ENCODE measurements at regions not wholly inside any gene's neighbourhood (a gene's known extent, or its start where the extent isn't known, plus 50 kb on each side); places are given as distances from the start of the nearest gene placed in this dataset.

DNA sequence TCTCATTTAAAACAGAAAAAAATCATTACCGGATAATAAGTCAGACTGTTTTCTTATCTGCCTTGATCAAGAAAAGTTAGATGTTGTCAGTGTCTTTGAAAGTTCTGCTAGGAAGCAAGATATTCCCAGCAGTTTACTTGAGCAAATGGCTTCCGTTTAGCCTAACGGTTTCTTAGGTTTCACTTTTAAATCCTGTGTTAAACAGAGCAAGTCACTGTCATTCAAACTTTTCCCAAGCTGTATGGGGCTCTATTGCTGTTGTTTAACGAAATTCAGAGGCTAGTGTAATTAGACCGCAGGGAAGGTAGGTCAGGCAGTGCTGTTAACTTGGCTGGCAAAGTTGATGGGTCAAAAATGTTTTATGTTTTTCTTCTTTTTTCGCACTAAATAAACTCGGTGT is 80.3 kb upstream of the NEIL3 start:
- ChIA-PET CTCF (interaction anchor here (1.4 kb wide), 1 partner anchor 21 kb away, joined by 3 read pairs; no protein-coding TSS in a partner anchor), POLR2A (interaction anchor here (0.5 kb wide), 1 partner anchor 309 kb away, joined by 3 read pairs; no protein-coding TSS in a partner anchor)
- Histone ChIP-seq H3K27ac (ENCODE audit: low read depth, low read length) (no peak overlapping the region), H3K4me3 (ENCODE audit: low read depth, low read length) (peak overlapping the region; percentile 40), H3K9me3 (ENCODE audit: control insufficient read depth, insufficient read depth, low read length) (peaks cover 5% of the 10 kb centered on the region; the same call in 1 of the 2 replicates), H3K27me3 (ENCODE audit: control insufficient read depth, insufficient read depth, low read length) (no peaks in the 10 kb centered on the region)
- DNase-seq (ENCODE audit: low read depth, low spot score) = no peak
- TF ChIP-seq, protein P1, sequence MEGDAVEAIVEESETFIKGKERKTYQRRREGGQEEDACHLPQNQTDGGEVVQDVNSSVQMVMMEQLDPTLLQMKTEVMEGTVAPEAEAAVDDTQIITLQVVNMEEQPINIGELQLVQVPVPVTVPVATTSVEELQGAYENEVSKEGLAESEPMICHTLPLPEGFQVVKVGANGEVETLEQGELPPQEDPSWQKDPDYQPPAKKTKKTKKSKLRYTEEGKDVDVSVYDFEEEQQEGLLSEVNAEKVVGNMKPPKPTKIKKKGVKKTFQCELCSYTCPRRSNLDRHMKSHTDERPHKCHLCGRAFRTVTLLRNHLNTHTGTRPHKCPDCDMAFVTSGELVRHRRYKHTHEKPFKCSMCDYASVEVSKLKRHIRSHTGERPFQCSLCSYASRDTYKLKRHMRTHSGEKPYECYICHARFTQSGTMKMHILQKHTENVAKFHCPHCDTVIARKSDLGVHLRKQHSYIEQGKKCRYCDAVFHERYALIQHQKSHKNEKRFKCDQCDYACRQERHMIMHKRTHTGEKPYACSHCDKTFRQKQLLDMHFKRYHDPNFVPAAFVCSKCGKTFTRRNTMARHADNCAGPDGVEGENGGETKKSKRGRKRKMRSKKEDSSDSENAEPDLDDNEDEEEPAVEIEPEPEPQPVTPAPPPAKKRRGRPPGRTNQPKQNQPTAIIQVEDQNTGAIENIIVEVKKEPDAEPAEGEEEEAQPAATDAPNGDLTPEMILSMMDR (IDR thresholded peaks at IDR 0.05; ENCODE audit: low read depth, low read length) = no peak

DNA sequence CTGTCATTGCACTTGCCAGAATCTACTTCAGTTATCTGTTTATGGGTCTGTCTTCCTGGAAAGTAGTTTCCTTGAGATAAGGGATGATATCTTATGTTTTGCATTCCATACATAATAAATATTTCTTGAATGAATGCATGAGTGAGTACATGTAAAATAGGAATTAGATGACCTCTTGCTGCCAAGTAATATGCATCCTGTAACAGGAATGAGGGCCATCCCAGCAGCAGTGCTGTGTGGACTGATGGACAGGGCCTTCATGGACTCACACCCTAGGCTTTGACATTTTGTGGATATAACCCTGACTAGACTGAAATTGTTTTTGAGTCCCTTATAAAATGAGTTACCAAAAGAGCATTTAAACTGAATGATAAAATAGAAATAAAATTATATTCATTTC is 77.2 kb upstream of the NEIL3 start:
- H3K27me3 ChIP-seq (ENCODE audit: control insufficient read depth, insufficient read depth, low read length) = no peaks in the 10 kb centered on the region
- no peak for DNase-seq (ENCODE audit: low read depth, low spot score)
- no peak overlapping the region for H3K27ac ChIP-seq (ENCODE audit: low read depth, low read length)
- peaks cover 4% of the 10 kb centered on the region; the same call in 1 of the 2 replicates for H3K9me3 ChIP-seq (ENCODE audit: control insufficient read depth, insufficient read depth, low read length)
- no peak overlapping the region for H3K4me3 ChIP-seq (ENCODE audit: low read depth, low read length)
- POLR2A ChIA-PET = no interaction called here
- TF ChIP-seq, protein P1 (IDR thresholded peaks at IDR 0.05; ENCODE audit: low read depth, low read length) = no peak
- CTCF ChIA-PET = no interaction called here

DNA sequence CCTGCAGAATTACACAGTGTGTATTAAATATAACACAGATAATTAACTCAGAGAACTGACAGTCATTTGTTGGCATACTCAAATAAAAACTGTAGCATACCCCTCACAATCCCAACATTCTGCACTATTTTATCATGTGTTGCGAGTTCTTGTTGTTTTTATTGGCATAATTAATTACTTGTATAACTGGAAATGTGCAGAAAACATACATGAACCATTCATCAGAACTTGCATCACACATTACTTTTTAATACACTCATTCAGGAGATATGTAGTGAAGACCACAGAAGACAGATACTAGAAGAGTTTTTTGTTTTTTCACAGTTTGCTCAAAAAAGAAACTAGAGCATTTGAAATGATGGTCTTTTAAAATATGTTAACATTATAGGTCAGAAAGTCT is 74.6 kb upstream of the NEIL3 start:
- ChIA-PET CTCF (no interaction called here), POLR2A (no interaction called here)
- Histone ChIP-seq H3K27ac (ENCODE audit: low read depth, low read length) (no peak overlapping the region), H3K4me3 (ENCODE audit: low read depth, low read length) (no peak overlapping the region), H3K9me3 (ENCODE audit: control insufficient read depth, insufficient read depth, low read length) (no peaks in the 10 kb centered on the region), H3K27me3 (ENCODE audit: control insufficient read depth, insufficient read depth, low read length) (no peaks in the 10 kb centered on the region)
- no peak for DNase-seq (ENCODE audit: low read depth, low spot score)
- TF ChIP-seq, protein P1 (IDR thresholded peaks at IDR 0.05; ENCODE audit: low read depth, low read length) = no peak

DNA sequence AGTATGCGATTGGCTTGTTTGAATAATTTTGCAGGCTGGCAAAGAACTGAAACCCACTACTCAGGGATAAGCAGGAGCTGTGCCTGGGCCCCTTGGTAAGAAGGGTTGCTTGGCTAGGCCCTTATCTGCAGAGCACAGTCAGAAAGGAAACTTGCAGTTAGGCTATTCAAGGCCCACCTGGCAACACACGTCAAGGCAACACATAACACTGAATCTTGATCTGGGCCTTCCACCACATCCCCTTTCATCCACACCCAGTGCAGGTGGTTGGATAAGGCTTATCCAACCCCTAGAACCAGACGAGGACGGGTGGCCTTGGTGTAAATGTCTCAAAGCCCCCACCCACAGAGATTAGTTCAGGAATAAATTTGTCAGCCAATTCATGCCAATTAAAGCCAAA is 72.8 kb upstream of the NEIL3 start:
- TF ChIP-seq, protein P1 (IDR thresholded peaks at IDR 0.05; ENCODE audit: low read depth, low read length) = no peak
- no peak for DNase-seq (ENCODE audit: low read depth, low spot score)
- Histone ChIP-seq H3K27ac (ENCODE audit: low read depth, low read length) (no peak overlapping the region), H3K27me3 (ENCODE audit: control insufficient read depth, insufficient read depth, low read length) (no peaks in the 10 kb centered on the region), H3K4me3 (ENCODE audit: low read depth, low read length) (no peak overlapping the region), H3K9me3 (ENCODE audit: control insufficient read depth, insufficient read depth, low read length) (no peaks in the 10 kb centered on the region)
- ChIA-PET POLR2A (no interaction called here), CTCF (interaction anchor here (1.0 kb wide), 1 partner anchor 13 kb away, joined by 3 read pairs; no protein-coding TSS in a partner anchor)

DNA sequence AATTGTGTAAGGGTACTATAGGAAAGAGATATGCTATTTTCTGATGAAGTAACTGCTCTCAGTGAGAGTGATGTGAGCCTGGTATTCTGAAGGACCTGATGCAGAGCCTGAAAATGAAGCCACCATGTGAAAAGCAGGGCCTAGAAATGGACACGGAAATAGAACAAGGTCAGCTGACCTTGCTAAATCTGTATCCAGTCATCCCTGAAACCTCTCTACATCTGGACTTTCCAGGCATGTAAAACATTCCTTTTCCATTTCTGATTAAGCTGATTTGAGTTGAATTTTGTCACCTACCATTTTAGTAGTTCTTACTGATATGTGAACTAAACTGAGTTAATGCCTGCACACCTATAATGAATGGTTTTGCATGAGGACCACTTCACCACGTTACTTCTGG is 72.4 kb upstream of the NEIL3 start:
- POLR2A ChIA-PET = no interaction called here

More for the DNA sequence above, 72.4 kb upstream of the NEIL3 start:
- H3K27ac ChIP-seq (ENCODE audit: low read depth, low read length) = no peak overlapping the region
- CTCF ChIA-PET = interaction anchor here (1.0 kb wide), 1 partner anchor 13 kb away, joined by 3 read pairs; no protein-coding TSS in a partner anchor
- no peak overlapping the region for H3K4me3 ChIP-seq (ENCODE audit: low read depth, low read length)
- H3K9me3 ChIP-seq (ENCODE audit: control insufficient read depth, insufficient read depth, low read length) = no peaks in the 10 kb centered on the region
- H3K27me3 ChIP-seq (ENCODE audit: control insufficient read depth, insufficient read depth, low read length) = no peaks in the 10 kb centered on the region
- no peak for DNase-seq (ENCODE audit: low read depth, low spot score)
- TF ChIP-seq, protein P1 (IDR thresholded peaks at IDR 0.05; ENCODE audit: low read depth, low read length) = no peak

Data from AG04450 (cell line).